GM12878 (cell line): ENCODE measurements at regions not wholly inside any gene's neighbourhood (a gene's known extent, or its start where the extent isn't known, plus 50 kb on each side); places are given as distances from the start of the nearest gene placed in this dataset.

Experiments used
- BHLHE40 ChIP-seq, 2 experiments: fragments of 450-650 bp in 1 of 2; IDR thresholded peaks; 2 replicates each; pipeline ENCODE4 v1.6.1; 2011 to 2017; ENCODE audit warnings: low read depth in 2 of 2, borderline replicate concordance in 1 of 2, improper control_type of control experiment in 1 of 2, low read length in 1 of 2, mild to moderate bottlenecking in 1 of 2
- CBFB ChIP-seq: IDR thresholded peaks from 2 replicates; pipeline ENCODE4 v1.6.1; 2016; ENCODE audit warnings: antibody characterized with exemption, low read depth
- CEBPB ChIP-seq, 2 experiments: fragments of 150-350 bp in 1 of 2; IDR thresholded peaks; 2 replicates each; pipeline ENCODE4 v1.6.1; 2012 to 2014; ENCODE audit warnings: low read depth in 2 of 2, low read length in 2 of 2, borderline replicate concordance in 1 of 2, inconsistent platforms in 1 of 2
- CHD1 ChIP-seq: IDR thresholded peaks from 2 replicates; pipeline ENCODE4 v1.6.1; 2012; ENCODE audit warnings: low read depth, low read length, improper control_type of control experiment
- CHD2 ChIP-seq: IDR thresholded peaks from 2 replicates; pipeline ENCODE4 v1.6.1; 2011; ENCODE audit warnings: low read depth, low read length, improper control_type of control experiment, borderline replicate concordance
- CREB1 ChIP-seq: IDR thresholded peaks from 2 replicates; pipeline ENCODE4 v1.6.1; 2012; ENCODE audit warnings: low read depth, mild to moderate bottlenecking, inconsistent platforms
- CTCF ChIP-seq, 3 experiments: IDR thresholded peaks in 2 of 3; conservative IDR thresholded peaks in 1 of 3; 2 replicates each; pipeline ENCODE4 v1.5.1; 2011; ENCODE audit warnings: low read depth in 3 of 3, low read length in 3 of 3, mild to moderate bottlenecking in 3 of 3, control low read depth in 2 of 3, moderate library complexity in 2 of 3, inconsistent platforms in 1 of 3, mixed read lengths in 1 of 3; ENCODE audit not compliant: control insufficient read depth in 2 of 3, insufficient read depth in 1 of 3; ENCODE audit errors: extremely low read depth in 1 of 3
- EP300 ChIP-seq, 2 experiments: fragments of 150-350 bp in 1 of 2; IDR thresholded peaks; 2 replicates each; pipeline ENCODE4 v1.6.1; 2011 to 2012; ENCODE audit warnings: low read depth in 2 of 2, low read length in 2 of 2, borderline replicate concordance in 1 of 2, improper control_type of control experiment in 1 of 2, inconsistent platforms in 1 of 2; ENCODE audit not compliant: control insufficient read depth in 1 of 2
- FOS ChIP-seq: IDR thresholded peaks from 3 replicates; pipeline ENCODE4 v1.6.1; 2011; ENCODE audit warnings: borderline replicate concordance; ENCODE audit not compliant: insufficient read length; ENCODE audit errors: extremely low read depth
- NRF1 ChIP-seq: conservative IDR thresholded peaks from 2 replicates; pipeline ENCODE4 v1.6.1; 2011; ENCODE audit warnings: mild to moderate bottlenecking, low read depth, low read length, improper control_type of control experiment
- POLR2A ChIP-seq: IDR thresholded peaks from 2 replicates; pipeline ENCODE4 v1.6.1; 2011; ENCODE audit warnings: low read depth, mild to moderate bottlenecking, low read length
- POLR2AphosphoS5 ChIP-seq: IDR thresholded peaks from 2 replicates; pipeline ENCODE4 v1.6.1; 2011; ENCODE audit warnings: mild to moderate bottlenecking, low read length, inconsistent platforms
- SIX5 ChIP-seq: IDR thresholded peaks from 2 replicates; pipeline ENCODE4 v1.6.1; 2011; ENCODE audit warnings: mild to moderate bottlenecking, low read depth, low read length, moderate library complexity; ENCODE audit not compliant: severe bottlenecking
- USF2 ChIP-seq: IDR thresholded peaks from 2 replicates; pipeline ENCODE4 v1.6.1; 2011; ENCODE audit warnings: low read depth, low read length, improper control_type of control experiment, borderline replicate concordance

GRCh38 chr1:36622741-36623648, 140.3 kb upstream of the CSF3R start:
- TF ChIP-seq CTCF (IDR thresholded peaks at IDR 0.05 in 2 of 3, conservative IDR thresholded peaks at IDR 0.05 in 1 of 3; ENCODE audit: control insufficient read depth in 2 of 3, extremely low read depth in 1 of 3, insufficient read depth in 1 of 3, low read depth in 3 of 3, low read length in 3 of 3) (no peak), CHD1 (no peak), CREB1 (no peak), EP300 (IDR thresholded peaks at IDR 0.05; ENCODE audit: borderline replicate concordance in 1 of 2, control insufficient read depth in 1 of 2, low read depth in 2 of 2, low read length in 2 of 2) (no peak), POLR2AphosphoS5 (no peak), CEBPB (IDR thresholded peaks at IDR 0.05; ENCODE audit: borderline replicate concordance in 1 of 2, low read depth in 2 of 2, low read length in 2 of 2) (no peak), USF2 (no peak), FOS (no peak), BHLHE40 (IDR thresholded peaks at IDR 0.05; ENCODE audit: borderline replicate concordance in 1 of 2, low read depth in 2 of 2, low read length in 1 of 2) (no peak), SIX5 (no peak), NRF1 (no peak), POLR2A (no peak), CHD2 (no peak), CBFB (no peak)
